GM21737 (cell line): ENCODE measurements at regions not wholly inside any gene's neighbourhood (a gene's known extent, or its start where the extent isn't known, plus 50 kb on each side); places are given as distances from the start of the nearest gene placed in this dataset.
"Not testable (repeated sequence)": the region's sequence is repeated elsewhere in the genome, so short reads cannot be mapped to it uniquely, and the experiment has no call there.

Experiments used
- ATAC-seq: cut with Tn5 transposase; IDR thresholded peaks from one replicate; pipeline ENCODE4 v1.9.1; 2021; ENCODE audit warnings: mild to moderate bottlenecking, moderate library complexity; ENCODE audit not compliant: unreplicated experiment

DNA sequence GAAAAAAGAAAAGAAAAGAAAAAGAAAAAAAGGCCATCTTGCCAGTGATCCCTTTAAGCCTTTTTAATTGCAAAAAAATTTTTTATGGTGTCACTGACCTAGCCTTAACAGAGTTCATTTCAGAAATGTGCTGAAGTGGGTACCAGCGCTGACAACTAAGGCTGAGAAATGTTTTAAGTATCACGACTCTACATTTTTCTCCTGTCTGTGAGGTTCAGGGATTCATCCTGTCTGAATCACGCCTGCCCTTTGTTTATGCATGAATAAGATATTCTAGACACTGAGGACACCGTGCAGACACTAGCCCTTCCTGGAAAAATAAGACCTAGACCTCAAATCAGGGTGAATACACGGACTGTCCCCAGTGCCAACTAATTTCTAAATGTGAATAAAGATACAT, 154.4 kb upstream of the NOCT start:
- no peak for ATAC-seq

DNA sequence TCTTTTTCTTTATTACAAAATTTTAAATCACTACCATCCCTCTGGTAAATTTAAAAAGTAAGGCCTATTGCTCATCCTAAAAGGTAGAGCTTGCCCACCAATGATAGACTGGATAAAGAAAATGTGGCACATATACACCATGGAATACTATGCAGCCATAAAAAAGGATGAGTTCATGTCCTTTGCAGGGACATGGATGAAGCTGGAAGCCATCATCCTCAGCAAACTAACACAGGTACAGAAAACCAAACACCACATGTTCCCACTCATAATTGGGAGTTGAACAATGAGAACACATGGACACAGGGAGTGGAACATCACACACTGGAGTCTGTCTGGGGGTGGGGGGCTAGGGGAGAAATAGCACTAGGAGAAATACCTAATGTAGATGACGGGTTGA, 155.2 kb upstream of the NOCT start:
- not testable (repeated sequence) for ATAC-seq

DNA sequence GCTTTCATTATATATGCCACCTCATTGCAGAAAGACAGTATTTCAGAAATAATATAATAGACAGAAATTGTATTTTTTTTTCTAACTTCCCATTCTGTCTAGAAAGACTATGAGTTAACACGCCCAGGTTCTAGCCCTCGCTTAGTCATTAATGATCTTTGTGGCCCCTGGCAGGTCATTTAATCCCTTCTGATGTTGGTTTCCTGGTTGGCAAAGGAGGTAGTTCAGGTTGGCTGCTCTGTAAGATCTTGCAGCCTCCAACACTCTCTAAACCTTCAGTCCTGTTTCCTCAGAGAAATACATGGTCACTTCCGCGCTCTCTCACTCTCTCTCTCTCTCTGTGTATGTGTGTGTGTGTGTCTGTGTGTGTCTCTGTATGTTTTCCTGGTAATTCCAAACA, 156.3 kb upstream of the NOCT start:
- no peak for ATAC-seq

DNA sequence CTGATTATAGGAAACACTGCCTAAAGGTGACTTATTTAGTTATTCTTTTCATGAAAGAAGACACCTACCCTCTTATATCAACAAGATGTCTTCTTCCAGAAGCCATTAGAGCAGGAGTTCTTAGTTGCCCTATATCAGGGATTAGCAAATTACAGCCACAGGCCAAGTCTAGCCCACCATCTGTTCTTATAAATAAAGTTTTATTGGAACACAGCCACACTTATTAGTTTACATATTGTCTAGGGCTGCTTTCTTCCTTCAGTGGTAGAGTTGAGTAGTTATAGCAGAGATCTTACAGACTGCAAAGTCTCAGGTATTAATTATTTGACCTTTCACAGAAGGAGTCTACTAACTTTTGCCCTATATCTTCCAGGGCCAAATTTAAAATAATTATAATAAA, 157.2 kb upstream of the NOCT start:
- ATAC-seq = no peak

DNA sequence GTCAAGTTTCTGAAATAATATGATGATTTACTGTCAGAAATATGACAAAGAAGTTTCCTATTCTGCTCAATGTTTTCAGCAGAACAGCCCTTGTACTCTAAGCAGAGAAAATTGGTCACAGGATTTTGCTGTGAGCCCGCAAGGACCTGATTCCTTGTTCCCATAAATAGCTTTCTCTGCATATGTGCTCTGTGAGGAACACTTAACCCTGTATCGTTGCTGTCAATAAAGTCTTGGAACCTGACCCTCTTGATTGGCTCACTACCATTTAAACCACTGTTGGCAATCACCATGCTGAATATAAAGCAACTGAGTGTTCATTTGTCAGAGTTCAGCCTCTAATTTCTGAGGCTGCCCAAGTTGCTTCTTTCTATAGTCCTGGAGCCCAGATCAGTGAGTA, 158.2 kb upstream of the NOCT start:
- no peak for ATAC-seq

DNA sequence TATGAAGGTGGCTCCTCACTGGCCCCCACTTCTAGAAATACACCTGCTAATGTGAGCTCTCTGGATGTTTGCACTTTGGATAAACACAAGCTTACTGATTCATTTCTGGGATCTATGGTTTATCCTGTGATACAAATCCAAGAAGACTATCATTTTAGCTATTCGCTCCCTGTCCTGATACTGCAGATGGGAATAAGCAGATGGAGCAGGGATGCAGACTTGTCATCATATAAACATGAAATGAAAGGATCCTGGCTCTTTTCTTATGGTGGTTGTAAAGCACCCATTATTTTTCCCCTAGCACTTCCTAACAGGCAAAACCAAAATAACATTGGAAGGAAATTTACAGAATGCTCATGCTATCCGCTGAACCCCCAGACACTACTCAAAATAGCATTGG, 162.9 kb upstream of the NOCT start:
- no peak for ATAC-seq

DNA sequence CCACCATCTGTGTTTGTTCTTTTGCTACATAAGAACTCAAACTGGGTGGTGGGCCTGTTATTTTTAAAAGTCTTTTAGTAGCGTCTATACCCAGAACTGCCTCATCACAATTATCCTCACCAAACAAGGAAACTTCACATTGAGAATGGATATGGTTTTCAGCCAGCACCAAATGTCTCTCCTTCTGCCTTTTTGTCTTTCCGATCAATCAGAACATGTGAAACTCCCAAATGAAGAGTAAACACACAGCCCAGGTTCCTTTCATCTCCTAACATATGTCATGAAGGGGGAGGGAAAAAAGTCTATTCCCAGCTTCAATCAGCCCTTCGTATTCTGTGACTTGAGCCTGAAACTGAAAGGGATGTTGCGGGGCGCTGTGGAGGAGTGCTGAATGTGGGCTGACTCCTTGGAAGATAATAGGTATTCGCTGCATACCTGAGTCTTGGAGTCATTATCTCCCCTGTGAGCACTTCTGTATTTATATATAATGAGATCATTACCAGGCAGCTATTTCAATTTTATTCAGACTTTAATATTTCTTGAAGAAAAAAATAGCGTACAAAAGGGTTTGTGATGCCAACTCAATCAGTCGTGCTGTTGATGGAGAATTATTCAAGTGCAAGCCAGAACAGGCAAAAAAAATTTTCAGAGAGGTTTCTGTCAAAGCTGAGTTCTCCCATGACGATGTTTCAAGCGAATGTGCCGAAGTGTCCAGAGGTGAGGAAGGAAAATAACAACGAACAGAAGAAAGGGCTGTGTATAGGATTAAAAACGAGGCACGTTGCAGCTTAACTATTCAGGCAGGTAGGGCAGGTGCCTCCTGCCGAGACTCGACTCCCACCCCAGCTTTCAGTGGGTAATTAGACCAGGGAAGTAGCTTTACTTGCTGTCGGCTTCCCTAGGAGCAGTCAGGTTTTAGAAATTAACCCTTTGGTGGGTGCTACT, 163.9 kb upstream of the NOCT start:
- no peak for ATAC-seq

DNA sequence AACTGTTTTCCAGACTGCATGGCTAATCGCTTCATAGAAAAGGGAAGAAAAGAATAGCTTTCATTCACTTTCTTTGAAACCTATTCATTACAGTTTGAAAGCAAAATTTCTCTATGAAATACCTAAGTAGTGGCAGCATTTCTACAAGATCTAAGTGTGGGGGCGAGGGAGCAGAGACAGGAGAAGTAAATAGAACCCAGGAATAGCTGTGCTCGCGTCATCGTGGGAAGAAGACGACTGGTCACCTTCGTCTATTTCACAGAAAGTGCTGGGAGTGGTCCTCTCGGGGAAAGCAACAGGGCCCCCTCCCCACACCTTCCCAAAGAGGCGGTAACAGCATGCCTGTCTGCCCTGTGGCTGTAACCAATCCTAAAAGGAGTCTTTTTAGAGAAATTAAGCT, 169.9 kb upstream of the NOCT start:
- ATAC-seq = no peak

DNA sequence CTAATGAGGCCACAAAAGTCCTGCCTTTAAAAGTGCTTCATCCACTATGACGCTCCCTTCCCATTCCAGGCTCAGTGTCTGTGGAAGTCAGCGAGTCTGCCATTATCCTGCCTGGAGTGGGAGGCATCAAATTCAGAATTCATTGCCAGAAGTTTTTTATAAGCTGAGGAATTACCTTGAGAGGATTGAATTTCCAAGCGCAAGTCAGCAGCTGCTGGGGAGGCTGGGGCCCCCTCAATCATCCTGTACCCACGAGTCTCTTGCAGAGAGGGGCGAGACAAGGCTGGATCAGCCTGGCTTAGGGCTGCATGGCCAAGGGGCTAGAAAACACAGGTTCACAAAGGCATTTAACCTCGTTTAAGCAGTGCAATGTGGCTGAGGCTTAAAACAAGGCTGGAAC, 170.5 kb upstream of the NOCT start:
- ATAC-seq = no peak

DNA sequence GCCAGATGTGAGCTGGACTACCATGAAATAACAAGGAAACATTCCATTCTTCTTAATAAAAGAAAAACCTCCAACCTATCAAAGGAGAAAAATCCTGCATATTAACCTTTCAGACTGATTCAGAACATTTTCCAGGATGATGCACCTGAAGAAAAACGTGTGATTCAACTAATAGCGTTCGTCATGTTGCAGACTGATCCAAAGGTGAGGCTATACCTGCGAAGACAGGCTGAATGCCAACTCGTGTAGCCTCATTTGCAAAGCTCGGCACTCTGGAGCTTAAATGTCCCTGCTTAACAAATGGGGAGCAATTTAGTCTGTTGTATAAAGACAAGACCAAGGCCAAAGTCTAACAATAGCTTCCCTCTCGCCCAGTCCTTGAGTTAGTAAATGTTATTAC, 172.0 kb upstream of the NOCT start:
- no peak for ATAC-seq

DNA sequence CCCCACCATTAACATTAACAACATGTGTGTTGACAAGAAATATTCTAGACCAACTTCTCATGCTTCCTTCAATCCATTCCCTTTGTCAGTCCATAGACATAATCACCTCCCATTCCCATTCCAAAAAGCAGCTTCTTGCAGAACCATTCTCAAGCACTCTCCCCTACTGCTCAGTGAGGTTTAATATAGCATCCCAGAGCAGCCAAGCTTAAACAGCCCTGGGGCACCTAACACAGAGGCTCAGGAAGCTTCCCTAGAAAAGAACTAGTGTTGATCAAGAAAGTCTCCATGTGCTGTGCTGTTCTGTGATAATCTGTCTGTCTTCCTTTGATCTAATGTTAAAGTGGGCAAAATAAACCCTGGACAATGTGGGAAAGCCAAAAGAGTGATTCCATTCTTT, 174.2 kb upstream of the NOCT start:
- ATAC-seq = no peak

DNA sequence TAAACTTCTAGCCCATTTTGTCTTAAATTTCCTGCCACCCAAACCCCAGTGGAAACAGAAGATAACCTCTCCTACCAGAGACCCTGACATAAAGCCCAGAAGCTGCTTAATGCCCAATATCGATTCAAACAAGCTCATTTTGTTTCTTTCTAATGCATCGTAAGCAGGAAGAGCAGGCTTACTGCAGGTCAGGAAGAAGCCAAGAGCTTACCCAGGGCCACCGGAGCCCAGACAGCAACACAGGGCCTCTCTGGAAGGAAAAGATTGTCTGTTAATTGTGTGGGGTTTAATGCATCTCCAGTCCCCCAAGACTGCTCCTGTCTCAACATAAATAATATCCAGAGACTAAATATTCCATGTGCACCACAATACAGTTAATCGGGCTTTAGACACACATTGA, 177.3 kb upstream of the NOCT start:
- no peak for ATAC-seq

DNA sequence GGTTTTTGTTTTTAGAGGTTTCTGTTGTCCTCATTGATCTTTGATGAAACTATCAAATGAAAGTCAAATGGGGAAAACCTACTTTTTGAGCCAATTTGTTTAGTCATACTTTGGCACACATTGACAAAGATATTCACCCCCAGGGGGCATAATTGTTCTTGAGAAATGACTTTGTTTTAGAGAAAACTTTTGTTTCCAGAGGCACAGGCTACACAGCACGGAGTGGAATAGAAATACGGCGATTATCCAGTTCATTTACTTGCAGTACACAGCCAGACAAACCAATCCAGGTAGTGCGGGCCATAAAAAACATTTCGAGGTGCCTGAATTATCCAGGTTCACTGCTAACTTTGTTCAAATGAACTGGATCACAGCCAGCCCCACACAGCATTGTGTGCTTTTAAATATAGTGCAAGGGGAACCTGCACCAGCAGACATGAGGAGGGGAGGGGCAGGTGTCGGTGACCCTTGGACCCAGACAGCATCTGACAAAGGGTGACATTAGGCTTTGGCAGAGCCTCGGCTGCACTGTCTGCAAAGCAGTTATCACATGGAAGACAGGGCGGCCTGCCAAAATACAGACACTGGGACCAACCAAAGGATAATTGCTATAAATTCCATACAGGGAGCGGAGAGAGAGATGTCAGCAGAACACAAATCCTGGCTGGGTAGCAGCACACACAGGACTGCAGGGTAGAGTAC, 179.6 kb upstream of the NOCT start:
- ATAC-seq = no peak

DNA sequence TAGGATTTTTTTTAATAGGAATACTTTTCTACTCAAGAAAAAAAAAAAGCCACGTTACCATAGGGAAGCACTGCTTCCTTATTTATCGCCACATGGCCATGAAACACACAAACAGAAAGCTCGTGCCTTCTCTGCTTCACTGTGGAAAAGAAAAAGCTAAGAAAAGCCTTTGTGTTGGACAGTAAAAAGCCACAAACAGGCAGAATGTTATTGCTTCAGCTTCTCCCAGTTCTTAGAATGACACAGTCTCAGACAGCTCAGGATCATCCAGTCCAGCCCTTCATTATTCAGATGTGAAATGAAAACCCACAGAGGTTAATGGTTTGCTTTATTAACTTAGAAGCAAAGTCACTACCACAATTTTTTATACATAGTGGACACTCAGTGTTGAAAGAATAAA, 181.6 kb upstream of the NOCT start:
- ATAC-seq = peak; percentile 73

DNA sequence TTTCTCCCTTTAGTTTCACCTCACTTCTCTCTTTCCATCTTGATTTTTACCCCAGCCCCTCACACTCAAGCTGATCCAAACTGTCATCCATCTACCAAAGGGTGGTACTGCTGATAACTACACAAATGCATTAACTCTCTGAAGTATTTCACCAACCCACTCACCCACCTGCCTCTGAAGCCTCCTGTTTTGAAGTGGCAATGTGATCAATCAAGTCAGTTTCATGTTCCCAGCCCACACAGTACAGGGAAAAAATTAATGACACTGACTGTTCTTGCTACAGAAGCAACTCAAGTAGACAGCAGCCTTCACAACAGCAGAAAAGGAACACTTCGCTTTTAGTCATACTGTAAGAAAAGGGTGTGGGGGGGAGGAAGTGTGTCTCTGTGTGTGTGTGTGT, 183.0 kb upstream of the NOCT start:
- ATAC-seq = no peak

DNA sequence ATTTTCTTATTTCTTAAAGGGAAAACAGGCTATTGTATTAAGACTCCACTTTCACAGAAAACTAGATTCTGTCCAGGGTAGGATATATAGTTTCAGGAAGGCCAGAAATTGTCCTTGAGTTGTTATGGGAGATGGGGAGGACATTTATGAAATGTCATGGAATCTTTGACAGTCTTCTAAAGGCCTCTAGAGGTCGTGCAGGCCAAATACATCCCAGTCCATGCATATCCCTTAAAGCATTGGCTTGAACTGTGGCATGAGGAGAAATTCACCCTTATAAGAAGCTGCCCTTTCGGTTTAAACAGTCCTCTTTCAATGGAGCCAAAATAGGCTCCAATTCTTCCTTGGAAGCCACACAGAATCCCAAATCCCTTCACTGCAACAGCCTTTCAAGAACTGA, 183.6 kb upstream of the NOCT start:
- no peak for ATAC-seq

DNA sequence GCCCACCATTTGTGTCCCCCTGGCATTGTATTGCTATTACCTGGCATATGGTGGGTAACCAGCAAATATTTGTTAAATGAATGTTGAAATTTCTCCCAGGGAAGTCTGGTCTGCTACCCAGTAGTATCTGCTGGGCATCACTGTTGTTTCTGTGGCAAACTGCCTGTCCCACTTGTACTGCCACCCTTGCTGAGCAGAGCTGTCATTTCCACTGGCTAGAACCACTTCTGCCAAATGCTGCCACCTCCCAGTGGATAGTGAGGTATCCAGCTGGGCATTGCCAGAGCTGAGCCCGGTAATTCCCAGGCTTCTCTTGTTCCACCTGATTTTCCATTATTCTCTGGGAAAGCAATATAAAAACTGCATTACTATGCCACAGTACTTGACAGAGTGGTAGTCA, 186.7 kb upstream of the NOCT start:
- ATAC-seq = no peak

DNA sequence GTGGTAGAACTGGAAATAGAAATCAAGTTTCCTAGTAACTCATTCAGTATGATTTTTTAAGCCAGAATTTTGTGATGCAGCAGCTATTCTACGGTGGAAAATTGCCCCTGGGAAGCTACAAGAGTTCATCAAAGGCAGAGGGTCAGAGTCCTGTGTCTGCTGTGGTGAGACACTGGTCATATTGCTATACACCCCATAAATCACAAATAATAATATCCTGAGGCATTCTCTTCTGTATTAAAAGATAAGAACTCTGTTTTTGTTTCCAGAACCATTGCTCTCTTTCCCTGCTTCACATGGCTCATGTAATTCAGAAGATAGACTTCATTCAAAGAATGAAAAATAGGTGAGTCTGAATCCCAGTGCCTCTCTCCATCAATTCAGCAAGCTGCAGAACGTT, 188.8 kb upstream of the NOCT start:
- no peak for ATAC-seq

DNA sequence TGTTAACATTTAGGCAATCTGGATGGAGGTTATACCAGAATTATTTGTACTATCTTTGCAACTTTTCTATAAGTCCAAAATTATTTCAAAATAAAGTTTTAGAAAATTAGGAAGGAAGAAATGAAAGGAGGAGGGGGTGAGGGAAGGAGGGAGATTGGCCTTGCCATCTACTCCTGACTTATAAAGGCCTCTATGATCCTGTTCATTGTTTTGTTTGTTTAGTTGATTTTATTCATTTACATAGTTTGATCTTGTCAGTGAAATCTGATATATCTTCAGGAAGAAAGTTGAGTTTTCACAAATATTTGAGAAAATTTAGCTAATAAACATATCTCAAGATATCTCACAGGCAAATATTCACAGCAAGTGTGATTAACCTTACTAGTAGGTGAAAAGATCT, 189.3 kb upstream of the NOCT start:
- ATAC-seq = no peak

DNA sequence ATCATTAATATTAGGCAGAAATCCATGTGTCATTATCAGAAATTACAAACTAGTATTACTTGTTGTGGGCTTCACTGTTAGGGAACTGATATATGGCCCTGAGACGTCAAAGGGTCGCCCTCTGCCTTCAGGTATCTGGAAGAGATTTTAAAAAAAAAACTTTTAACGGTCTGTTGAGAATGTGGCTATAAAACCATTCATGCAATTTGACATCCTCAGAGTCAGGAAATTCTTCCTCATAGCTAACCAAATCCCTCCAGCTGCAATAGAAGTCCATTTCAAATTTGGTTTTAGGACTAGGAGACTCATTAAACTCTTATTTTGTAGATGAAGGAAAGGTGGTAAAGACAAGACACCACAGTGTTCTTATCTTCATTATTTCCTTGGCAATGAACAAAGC, 194.2 kb upstream of the NOCT start:
- ATAC-seq = no peak

DNA sequence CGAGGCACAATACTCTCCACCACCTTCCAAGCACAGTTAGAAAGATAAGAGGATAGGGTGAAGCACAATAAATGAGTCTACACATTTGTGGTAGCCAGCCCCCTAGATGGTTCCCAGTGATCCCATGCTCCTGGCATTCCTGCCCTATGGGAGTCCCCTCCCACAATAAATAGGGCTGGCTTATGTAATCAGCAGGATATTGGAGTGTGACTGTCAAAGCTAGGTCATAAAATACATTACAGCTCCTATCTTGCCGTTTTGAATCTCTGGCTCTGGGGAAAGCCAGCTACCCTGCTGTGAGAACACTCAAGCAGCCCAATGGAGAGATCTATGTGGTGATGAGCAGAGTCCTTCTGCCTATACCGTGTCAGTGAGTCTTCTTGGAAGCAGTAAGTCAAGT, 198.7 kb upstream of the NOCT start:
- ATAC-seq = no peak

DNA sequence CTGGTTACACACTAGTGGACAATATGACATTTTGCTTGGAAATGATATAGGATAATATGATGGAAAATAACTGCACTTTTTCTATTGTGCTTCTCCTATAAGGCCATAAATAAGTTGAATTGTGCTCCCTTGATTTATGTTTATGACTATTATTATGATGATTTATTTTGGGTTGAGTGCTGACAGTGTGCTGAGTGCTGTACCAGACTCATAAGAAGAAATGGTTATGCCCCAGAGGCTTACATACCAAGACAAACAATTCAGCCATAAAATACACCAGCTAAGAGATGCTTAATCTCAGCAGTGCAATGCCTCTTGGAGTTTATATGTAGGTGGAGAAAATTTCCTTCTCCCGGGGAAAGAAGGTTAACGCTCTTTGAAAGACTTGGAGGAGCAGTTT, 199.8 kb upstream of the NOCT start:
- ATAC-seq = no peak
